ENCODE measurements at regions not wholly inside any gene's neighbourhood (a gene's known extent, or its start where the extent isn't known, plus 50 kb on each side); places are given as distances from the start of the nearest gene placed in this dataset.

DNA sequence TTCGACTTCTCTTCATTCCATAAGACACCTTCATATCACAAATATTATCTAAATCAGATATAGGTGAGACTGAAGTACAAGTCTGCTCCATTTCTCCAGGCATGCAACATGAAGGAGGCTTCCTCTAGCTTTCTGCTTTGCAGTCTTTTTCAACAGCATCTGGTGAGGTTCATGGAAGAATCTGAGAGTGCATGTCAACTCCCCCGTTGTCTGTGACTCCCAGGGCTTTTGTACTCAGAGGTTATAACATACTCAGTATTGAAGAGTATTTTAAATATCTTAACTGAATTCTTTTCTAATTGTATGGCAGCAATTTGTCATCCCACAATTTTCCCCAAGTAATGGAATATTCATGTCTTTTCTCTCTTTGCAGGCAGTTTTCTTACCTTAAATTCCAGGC is 448.7 kb downstream of the CDH8 start:
- FAIRE-seq, result no peak
- ChIA-PET RAD21 (ENCODE audit: unreplicated experiment) (no interaction called here), CTCF (no interaction called here), SMC1A (ENCODE audit: uncharacterized antibody, unreplicated experiment) (no interaction called here), POLR2A (no interaction called here)
- no peak for TF ChIP-seq EED (IDR thresholded peaks at IDR 0.05; ENCODE audit: low read depth)
- TF ChIP-seq RBBP5 (conservative IDR thresholded peaks at IDR 0.05), result no peak
- TF ChIP-seq, protein P1, sequence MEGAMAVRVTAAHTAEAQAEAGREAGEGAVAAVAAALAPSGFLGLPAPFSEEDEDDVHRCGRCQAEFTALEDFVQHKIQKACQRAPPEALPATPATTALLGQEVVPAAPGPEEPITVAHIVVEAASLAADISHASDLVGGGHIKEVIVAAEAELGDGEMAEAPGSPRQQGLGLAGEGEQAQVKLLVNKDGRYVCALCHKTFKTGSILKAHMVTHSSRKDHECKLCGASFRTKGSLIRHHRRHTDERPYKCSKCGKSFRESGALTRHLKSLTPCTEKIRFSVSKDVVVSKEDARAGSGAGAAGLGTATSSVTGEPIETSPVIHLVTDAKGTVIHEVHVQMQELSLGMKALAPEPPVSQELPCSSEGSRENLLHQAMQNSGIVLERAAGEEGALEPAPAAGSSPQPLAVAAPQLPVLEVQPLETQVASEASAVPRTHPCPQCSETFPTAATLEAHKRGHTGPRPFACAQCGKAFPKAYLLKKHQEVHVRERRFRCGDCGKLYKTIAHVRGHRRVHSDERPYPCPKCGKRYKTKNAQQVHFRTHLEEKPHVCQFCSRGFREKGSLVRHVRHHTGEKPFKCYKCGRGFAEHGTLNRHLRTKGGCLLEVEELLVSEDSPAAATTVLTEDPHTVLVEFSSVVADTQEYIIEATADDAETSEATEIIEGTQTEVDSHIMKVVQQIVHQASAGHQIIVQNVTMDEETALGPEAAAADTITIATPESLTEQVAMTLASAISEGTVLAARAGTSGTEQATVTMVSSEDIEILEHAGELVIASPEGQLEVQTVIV (IDR thresholded peaks at IDR 0.05; ENCODE audit: borderline replicate concordance, partially characterized antibody), result no peak
- no peak for TF ChIP-seq HDAC6 (IDR thresholded peaks at IDR 0.05; ENCODE audit: unreplicated experiment)
- TF ChIP-seq, protein P2, sequence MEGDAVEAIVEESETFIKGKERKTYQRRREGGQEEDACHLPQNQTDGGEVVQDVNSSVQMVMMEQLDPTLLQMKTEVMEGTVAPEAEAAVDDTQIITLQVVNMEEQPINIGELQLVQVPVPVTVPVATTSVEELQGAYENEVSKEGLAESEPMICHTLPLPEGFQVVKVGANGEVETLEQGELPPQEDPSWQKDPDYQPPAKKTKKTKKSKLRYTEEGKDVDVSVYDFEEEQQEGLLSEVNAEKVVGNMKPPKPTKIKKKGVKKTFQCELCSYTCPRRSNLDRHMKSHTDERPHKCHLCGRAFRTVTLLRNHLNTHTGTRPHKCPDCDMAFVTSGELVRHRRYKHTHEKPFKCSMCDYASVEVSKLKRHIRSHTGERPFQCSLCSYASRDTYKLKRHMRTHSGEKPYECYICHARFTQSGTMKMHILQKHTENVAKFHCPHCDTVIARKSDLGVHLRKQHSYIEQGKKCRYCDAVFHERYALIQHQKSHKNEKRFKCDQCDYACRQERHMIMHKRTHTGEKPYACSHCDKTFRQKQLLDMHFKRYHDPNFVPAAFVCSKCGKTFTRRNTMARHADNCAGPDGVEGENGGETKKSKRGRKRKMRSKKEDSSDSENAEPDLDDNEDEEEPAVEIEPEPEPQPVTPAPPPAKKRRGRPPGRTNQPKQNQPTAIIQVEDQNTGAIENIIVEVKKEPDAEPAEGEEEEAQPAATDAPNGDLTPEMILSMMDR (IDR thresholded peaks at IDR 0.05 in 2 of 3, conservative IDR thresholded peaks at IDR 0.05 in 1 of 3; ENCODE audit: control insufficient read depth in 2 of 3, extremely low read depth in 1 of 3, insufficient read depth in 1 of 3, low read depth in 3 of 3, low read length in 3 of 3), result no peak
- no peak for TF ChIP-seq ZNF274 (IDR thresholded peaks at IDR 0.05; ENCODE audit: insufficient read depth, insufficient read length)
- no peak for TF ChIP-seq RFX5 (IDR thresholded peaks at IDR 0.05; ENCODE audit: low read depth, low read length)
- TF ChIP-seq, protein P3, sequence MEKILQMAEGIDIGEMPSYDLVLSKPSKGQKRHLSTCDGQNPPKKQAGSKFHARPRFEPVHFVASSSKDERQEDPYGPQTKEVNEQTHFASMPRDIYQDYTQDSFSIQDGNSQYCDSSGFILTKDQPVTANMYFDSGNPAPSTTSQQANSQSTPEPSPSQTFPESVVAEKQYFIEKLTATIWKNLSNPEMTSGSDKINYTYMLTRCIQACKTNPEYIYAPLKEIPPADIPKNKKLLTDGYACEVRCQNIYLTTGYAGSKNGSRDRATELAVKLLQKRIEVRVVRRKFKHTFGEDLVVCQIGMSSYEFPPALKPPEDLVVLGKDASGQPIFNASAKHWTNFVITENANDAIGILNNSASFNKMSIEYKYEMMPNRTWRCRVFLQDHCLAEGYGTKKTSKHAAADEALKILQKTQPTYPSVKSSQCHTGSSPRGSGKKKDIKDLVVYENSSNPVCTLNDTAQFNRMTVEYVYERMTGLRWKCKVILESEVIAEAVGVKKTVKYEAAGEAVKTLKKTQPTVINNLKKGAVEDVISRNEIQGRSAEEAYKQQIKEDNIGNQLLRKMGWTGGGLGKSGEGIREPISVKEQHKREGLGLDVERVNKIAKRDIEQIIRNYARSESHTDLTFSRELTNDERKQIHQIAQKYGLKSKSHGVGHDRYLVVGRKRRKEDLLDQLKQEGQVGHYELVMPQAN (conservative IDR thresholded peaks at IDR 0.05), result no peak
- TF ChIP-seq SIX5 (IDR thresholded peaks at IDR 0.05; ENCODE audit: low read depth, low read length, severe bottlenecking), result no peak
- TF ChIP-seq SUZ12 (IDR thresholded peaks at IDR 0.05; ENCODE audit: unreplicated experiment), result no peak
- Histone ChIP-seq H3K79me2 (ENCODE audit: control insufficient read depth, insufficient read depth, low read length) (no peaks in the 10 kb centered on the region), H3K9ac (ENCODE audit: control insufficient read depth, insufficient read depth, low read length) (no peak overlapping the region), H3K4me3 (no peak overlapping the region), H3K4me1 (ENCODE audit: control insufficient read depth, insufficient read depth, low read length) (no peaks in the 10 kb centered on the region), H3K4me2 (ENCODE audit: control insufficient read depth, insufficient read depth) (no peak overlapping the region), H4K20me1 (ENCODE audit: control insufficient read depth, insufficient read depth) (no peaks in the 10 kb centered on the region), H3K9me3 (replicated peaks; ENCODE audit: control insufficient read depth, insufficient read depth, low read length) (no peaks in the 10 kb centered on the region), H2AFZ (ENCODE audit: control insufficient read depth, low read depth, low read length) (no peak overlapping the region), H3K27me3 (replicated peaks in 1 of 2; ENCODE audit: control insufficient read depth in 2 of 2, insufficient read depth in 2 of 2, low read length in 1 of 2) (no peaks in the 10 kb centered on the region), H3K27ac (ENCODE audit: control insufficient read depth, insufficient read depth) (no peak overlapping the region), H3K36me3 (ENCODE audit: control insufficient read depth in 2 of 2, insufficient read depth in 2 of 2, low read length in 1 of 2) (no peaks in the 10 kb centered on the region)
- DNase-seq (ENCODE audit: low read depth, low spot score), result no peak
- in situ Hi-C loops (cut with MboI), result no loop called here
- BruUV-seq (replicated peaks), result no TSS peak
- 3% methylated on average over 2 of the region's 2 CpGs for WGBS (ENCODE audit: insufficient coverage, insufficient replicate concordance, low lambda C conversion rate, missing lambda C conversion rate)
- intact Hi-C loops (cut with micrococcal nuclease; ENCODE audit: unreplicated experiment), result no loop called here
- no peak for ATAC-seq
